Testis (tissue), 2 donors: ENCODE measurements at regions not wholly inside any gene's neighbourhood (a gene's known extent, or its start where the extent isn't known, plus 50 kb on each side); places are given as distances from the start of the nearest gene placed in this dataset.

ENCODE experiments used
- POLR2A ChIP-seq: fragments of 450-650 bp; IDR thresholded peaks from one replicate; pipeline ENCODE4 v1.6.1; 2017; ENCODE audit warnings: antibody characterized with exemption, mild to moderate bottlenecking, moderate library complexity
- TF ChIP-seq, protein P1 (sequence below), 3 experiments: fragments of 450-650 bp in 2 of 3; fragments of 200-600 bp in 1 of 3; sonication (generic) in 1 of 3; IDR thresholded peaks; one replicate each; pipeline ENCODE4 v1.5.1; 2016 to 2019; ENCODE audit warnings: antibody characterized with exemption in 3 of 3, mild to moderate bottlenecking in 2 of 3, moderate library complexity in 1 of 3

DNA sequence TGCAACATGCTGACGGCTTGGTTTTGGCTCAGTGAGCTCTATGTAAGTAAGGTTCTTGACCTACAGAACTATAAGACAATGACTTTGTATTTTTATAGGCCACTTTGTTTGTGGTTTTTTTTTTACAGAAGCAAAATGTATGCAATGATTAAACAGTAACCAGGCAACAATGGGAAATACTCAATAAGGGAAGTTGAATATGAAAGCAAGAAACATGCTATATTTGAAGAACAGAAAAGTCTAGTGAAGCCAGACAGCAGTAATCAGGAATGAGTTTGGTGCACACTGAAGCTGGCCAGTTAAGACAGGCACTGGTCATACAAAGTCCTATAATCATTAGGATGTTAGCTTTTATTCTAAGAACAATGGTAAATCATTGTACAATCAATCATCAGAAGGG, 1926.8 kb downstream of the NCAM2 start:
- TF ChIP-seq, protein P1, sequence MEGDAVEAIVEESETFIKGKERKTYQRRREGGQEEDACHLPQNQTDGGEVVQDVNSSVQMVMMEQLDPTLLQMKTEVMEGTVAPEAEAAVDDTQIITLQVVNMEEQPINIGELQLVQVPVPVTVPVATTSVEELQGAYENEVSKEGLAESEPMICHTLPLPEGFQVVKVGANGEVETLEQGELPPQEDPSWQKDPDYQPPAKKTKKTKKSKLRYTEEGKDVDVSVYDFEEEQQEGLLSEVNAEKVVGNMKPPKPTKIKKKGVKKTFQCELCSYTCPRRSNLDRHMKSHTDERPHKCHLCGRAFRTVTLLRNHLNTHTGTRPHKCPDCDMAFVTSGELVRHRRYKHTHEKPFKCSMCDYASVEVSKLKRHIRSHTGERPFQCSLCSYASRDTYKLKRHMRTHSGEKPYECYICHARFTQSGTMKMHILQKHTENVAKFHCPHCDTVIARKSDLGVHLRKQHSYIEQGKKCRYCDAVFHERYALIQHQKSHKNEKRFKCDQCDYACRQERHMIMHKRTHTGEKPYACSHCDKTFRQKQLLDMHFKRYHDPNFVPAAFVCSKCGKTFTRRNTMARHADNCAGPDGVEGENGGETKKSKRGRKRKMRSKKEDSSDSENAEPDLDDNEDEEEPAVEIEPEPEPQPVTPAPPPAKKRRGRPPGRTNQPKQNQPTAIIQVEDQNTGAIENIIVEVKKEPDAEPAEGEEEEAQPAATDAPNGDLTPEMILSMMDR (IDR thresholded peaks at IDR 0.05) = no peak
- no peak for TF ChIP-seq POLR2A
